IPS DF 19.7 (cell line): ENCODE measurements at regions not wholly inside any gene's neighbourhood (a gene's known extent, or its start where the extent isn't known, plus 50 kb on each side); places are given as distances from the start of the nearest gene placed in this dataset.
"Not testable (repeated sequence)": the region's sequence is repeated elsewhere in the genome, so short reads cannot be mapped to it uniquely, and the experiment has no call there.

ENCODE experiments used
- DNase-seq: peaks from one replicate; pipeline ENCODE4 v3.0.0-alpha.2; 2013; ENCODE audit warnings: low read depth, low spot score

- no peak for DNase-seq
These were observed 56.7 kb upstream of the OSMR start for GRCh38 chr5:38789134-38789533.

GRCh38 chr5:38789777-38790176, 56.0 kb upstream of the OSMR start:
- no peak for DNase-seq

GRCh38 chr5:38790268-38790667, 55.5 kb upstream of the OSMR start:
- DNase-seq = no peak

- DNase-seq = no peak
These were observed 54.9 kb upstream of the OSMR start for GRCh38 chr5:38790891-38791290.

GRCh38 chr5:38793099-38793498, 52.7 kb upstream of the OSMR start:
- DNase-seq = no peak

GRCh38 chr5:38794037-38794436, 51.8 kb upstream of the OSMR start:
- DNase-seq = not testable (repeated sequence)

- no peak for DNase-seq
These were observed 50.8 kb upstream of the OSMR start for GRCh38 chr5:38794986-38795385.

GRCh38 chr5:38795986-38796741, 49.6 kb upstream of the OSMR start:
- DNase-seq = no peak
